IPS-11a (cell line): ENCODE measurements at regions not wholly inside any gene's neighbourhood (a gene's known extent, or its start where the extent isn't known, plus 50 kb on each side); places are given as distances from the start of the nearest gene placed in this dataset.

Experiments
- H3K4me3 ChIP-seq: one replicate; pipeline ENCODE4 v1.5.1; 2013; ENCODE audit warnings: low read depth, low read length, control low read depth

- H3K4me3 ChIP-seq: peak overlapping the region; percentile 43
Measured at GRCh38 chrX:33726281-33727160, 405.6 kb downstream of the FAM47A start.

GRCh38 chrX:33725535-33726210, 406.4 kb downstream of the FAM47A start:
- H3K4me3 ChIP-seq: peak overlapping the region; percentile 43

- H3K4me3 ChIP-seq: no peak overlapping the region
Measured at GRCh38 chrX:33721927-33722326, 410.2 kb downstream of the FAM47A start.

- H3K4me3 ChIP-seq: no peak overlapping the region
Measured at GRCh38 chrX:33686105-33686504, 446.0 kb downstream of the FAM47A start.
